H1 (cell line): ENCODE measurements at regions not wholly inside any gene's neighbourhood (a gene's known extent, or its start where the extent isn't known, plus 50 kb on each side); places are given as distances from the start of the nearest gene placed in this dataset.

Source experiments
- BCL11A ChIP-seq, 2 experiments: IDR thresholded peaks; one replicate each; pipeline ENCODE4 v1.6.1; 2011; ENCODE audit warnings: low read depth in 2 of 2, low read length in 2 of 2, mild to moderate bottlenecking in 2 of 2
- CREB1 ChIP-seq: IDR thresholded peaks from 2 replicates; pipeline ENCODE4 v1.6.1; 2012; ENCODE audit warnings: inconsistent platforms
- CTBP2 ChIP-seq: IDR thresholded peaks from 2 replicates; pipeline ENCODE4 v1.7.0; 2011; ENCODE audit warnings: borderline replicate concordance, mild to moderate bottlenecking, moderate library complexity, mixed read lengths, low read length; ENCODE audit not compliant: insufficient read depth, insufficient read length
- JUN ChIP-seq: IDR thresholded peaks from 2 replicates; pipeline ENCODE4 v1.6.1; 2011; ENCODE audit warnings: low read depth, mild to moderate bottlenecking, improper control_type of control experiment, low read length
- KDM1A ChIP-seq: fragments of 200-600, 300-600 bp; sonication (generic); IDR thresholded peaks from 2 replicates; pipeline ENCODE4 v1.7.1; 2016; ENCODE audit warnings: mild to moderate bottlenecking, low read length, borderline replicate concordance
- RAD21 ChIP-seq, 2 experiments: IDR thresholded peaks in 1 of 2; conservative IDR thresholded peaks in 1 of 2; 2 replicates each; pipeline ENCODE4 v1.6.1; 2011; ENCODE audit warnings: low read depth in 2 of 2, low read length in 2 of 2, improper control_type of control experiment in 1 of 2, inconsistent platforms in 1 of 2, mild to moderate bottlenecking in 1 of 2, moderate library complexity in 1 of 2
- RBBP5 ChIP-seq: IDR thresholded peaks from 2 replicates; pipeline ENCODE4 v1.7.1; 2012; ENCODE audit warnings: low read depth, mild to moderate bottlenecking, inconsistent platforms, low read length, moderate library complexity, borderline replicate concordance
- RXRA ChIP-seq: IDR thresholded peaks from 2 replicates; pipeline ENCODE4 v1.6.1; 2011; ENCODE audit warnings: low read depth, mild to moderate bottlenecking, low read length, moderate library complexity; ENCODE audit not compliant: insufficient read depth
- SP2 ChIP-seq: IDR thresholded peaks from 2 replicates; pipeline ENCODE4 v1.6.1; 2012; ENCODE audit warnings: mild to moderate bottlenecking, low read length, inconsistent platforms
- TF ChIP-seq, protein P1 (sequence below): fragments of 300-600 bp; sonication (generic); IDR thresholded peaks from 2 replicates; pipeline ENCODE4 v1.7.1; 2012; ENCODE audit warnings: low read length, moderate library complexity, mild to moderate bottlenecking, inconsistent platforms; ENCODE audit not compliant: insufficient replicate concordance
- TF ChIP-seq, protein P2 (sequence below): IDR thresholded peaks from 2 replicates; pipeline ENCODE4 v1.6.1; 2011; ENCODE audit warnings: low read depth, mild to moderate bottlenecking, low read length; ENCODE audit not compliant: insufficient read depth

DNA sequence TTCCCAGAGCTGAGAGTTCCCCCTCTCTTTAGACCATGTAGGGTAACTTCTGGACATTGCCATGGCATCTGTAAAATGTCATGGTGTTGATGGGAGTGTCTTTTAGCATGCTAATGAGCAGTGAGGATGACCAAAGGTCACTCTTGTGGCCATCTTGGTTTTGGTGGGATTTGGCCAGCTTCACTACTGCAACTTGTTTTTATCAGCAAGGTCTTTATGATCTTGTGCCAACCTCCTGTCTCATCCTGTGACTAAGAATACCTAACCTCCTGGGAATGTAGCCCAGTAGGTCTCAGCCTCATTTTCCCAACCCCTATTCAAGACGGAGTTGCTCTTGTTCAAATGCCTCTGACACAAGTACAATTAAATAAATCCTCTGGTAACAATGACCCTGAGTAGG lies 244.4 kb downstream of the NEDD1 start (continued):
- TF ChIP-seq, protein P1, sequence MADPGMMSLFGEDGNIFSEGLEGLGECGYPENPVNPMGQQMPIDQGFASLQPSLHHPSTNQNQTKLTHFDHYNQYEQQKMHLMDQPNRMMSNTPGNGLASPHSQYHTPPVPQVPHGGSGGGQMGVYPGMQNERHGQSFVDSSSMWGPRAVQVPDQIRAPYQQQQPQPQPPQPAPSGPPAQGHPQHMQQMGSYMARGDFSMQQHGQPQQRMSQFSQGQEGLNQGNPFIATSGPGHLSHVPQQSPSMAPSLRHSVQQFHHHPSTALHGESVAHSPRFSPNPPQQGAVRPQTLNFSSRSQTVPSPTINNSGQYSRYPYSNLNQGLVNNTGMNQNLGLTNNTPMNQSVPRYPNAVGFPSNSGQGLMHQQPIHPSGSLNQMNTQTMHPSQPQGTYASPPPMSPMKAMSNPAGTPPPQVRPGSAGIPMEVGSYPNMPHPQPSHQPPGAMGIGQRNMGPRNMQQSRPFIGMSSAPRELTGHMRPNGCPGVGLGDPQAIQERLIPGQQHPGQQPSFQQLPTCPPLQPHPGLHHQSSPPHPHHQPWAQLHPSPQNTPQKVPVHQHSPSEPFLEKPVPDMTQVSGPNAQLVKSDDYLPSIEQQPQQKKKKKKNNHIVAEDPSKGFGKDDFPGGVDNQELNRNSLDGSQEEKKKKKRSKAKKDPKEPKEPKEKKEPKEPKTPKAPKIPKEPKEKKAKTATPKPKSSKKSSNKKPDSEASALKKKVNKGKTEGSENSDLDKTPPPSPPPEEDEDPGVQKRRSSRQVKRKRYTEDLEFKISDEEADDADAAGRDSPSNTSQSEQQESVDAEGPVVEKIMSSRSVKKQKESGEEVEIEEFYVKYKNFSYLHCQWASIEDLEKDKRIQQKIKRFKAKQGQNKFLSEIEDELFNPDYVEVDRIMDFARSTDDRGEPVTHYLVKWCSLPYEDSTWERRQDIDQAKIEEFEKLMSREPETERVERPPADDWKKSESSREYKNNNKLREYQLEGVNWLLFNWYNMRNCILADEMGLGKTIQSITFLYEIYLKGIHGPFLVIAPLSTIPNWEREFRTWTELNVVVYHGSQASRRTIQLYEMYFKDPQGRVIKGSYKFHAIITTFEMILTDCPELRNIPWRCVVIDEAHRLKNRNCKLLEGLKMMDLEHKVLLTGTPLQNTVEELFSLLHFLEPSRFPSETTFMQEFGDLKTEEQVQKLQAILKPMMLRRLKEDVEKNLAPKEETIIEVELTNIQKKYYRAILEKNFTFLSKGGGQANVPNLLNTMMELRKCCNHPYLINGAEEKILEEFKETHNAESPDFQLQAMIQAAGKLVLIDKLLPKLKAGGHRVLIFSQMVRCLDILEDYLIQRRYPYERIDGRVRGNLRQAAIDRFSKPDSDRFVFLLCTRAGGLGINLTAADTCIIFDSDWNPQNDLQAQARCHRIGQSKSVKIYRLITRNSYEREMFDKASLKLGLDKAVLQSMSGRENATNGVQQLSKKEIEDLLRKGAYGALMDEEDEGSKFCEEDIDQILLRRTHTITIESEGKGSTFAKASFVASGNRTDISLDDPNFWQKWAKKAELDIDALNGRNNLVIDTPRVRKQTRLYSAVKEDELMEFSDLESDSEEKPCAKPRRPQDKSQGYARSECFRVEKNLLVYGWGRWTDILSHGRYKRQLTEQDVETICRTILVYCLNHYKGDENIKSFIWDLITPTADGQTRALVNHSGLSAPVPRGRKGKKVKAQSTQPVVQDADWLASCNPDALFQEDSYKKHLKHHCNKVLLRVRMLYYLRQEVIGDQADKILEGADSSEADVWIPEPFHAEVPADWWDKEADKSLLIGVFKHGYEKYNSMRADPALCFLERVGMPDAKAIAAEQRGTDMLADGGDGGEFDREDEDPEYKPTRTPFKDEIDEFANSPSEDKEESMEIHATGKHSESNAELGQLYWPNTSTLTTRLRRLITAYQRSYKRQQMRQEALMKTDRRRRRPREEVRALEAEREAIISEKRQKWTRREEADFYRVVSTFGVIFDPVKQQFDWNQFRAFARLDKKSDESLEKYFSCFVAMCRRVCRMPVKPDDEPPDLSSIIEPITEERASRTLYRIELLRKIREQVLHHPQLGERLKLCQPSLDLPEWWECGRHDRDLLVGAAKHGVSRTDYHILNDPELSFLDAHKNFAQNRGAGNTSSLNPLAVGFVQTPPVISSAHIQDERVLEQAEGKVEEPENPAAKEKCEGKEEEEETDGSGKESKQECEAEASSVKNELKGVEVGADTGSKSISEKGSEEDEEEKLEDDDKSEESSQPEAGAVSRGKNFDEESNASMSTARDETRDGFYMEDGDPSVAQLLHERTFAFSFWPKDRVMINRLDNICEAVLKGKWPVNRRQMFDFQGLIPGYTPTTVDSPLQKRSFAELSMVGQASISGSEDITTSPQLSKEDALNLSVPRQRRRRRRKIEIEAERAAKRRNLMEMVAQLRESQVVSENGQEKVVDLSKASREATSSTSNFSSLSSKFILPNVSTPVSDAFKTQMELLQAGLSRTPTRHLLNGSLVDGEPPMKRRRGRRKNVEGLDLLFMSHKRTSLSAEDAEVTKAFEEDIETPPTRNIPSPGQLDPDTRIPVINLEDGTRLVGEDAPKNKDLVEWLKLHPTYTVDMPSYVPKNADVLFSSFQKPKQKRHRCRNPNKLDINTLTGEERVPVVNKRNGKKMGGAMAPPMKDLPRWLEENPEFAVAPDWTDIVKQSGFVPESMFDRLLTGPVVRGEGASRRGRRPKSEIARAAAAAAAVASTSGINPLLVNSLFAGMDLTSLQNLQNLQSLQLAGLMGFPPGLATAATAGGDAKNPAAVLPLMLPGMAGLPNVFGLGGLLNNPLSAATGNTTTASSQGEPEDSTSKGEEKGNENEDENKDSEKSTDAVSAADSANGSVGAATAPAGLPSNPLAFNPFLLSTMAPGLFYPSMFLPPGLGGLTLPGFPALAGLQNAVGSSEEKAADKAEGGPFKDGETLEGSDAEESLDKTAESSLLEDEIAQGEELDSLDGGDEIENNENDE = no peak
- TF ChIP-seq KDM1A = no peak
- no peak for TF ChIP-seq RAD21 (IDR thresholded peaks at IDR 0.05 in 1 of 2, conservative IDR thresholded peaks at IDR 0.05 in 1 of 2; ENCODE audit: low read depth in 2 of 2, low read length in 2 of 2)
- TF ChIP-seq RXRA = no peak
- TF ChIP-seq, protein P2, sequence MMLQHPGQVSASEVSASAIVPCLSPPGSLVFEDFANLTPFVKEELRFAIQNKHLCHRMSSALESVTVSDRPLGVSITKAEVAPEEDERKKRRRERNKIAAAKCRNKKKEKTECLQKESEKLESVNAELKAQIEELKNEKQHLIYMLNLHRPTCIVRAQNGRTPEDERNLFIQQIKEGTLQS = no peak
- TF ChIP-seq JUN = no peak
- no peak for TF ChIP-seq RBBP5
- no peak for TF ChIP-seq CTBP2
- TF ChIP-seq BCL11A (IDR thresholded peaks at IDR 0.05; ENCODE audit: low read depth in 2 of 2, low read length in 2 of 2) = no peak
- no peak for TF ChIP-seq CREB1
- TF ChIP-seq SP2 = no peak
